Keratinocyte (primary cell): ENCODE measurements at regions not wholly inside any gene's neighbourhood (a gene's known extent, or its start where the extent isn't known, plus 50 kb on each side); places are given as distances from the start of the nearest gene placed in this dataset.

Experiments used
- EZH2 ChIP-seq: IDR thresholded peaks from one replicate; pipeline ENCODE4 v1.6.1; 2012; ENCODE audit warnings: inconsistent platforms, mild to moderate bottlenecking, low read length, moderate library complexity
- TF ChIP-seq, protein P1 (sequence below), 3 experiments: IDR thresholded peaks in 1 of 3; conservative IDR thresholded peaks in 1 of 3; optimal IDR thresholded peaks in 1 of 3; 2 replicates in 2 of 3; 3 replicates in 1 of 3; pipeline versions ENCODE3 to v1.5.1; 2011; ENCODE audit warnings: low read length in 3 of 3, mild to moderate bottlenecking in 3 of 3, moderate library complexity in 2 of 3, control low read depth in 1 of 3, inconsistent platforms in 1 of 3; ENCODE audit not compliant: insufficient read depth in 2 of 3; ENCODE audit errors: extremely low read depth in 1 of 3

GRCh38 chr4:166628454-166628853 is 605.8 kb downstream of the SPOCK3 start:
- TF ChIP-seq, protein P1, sequence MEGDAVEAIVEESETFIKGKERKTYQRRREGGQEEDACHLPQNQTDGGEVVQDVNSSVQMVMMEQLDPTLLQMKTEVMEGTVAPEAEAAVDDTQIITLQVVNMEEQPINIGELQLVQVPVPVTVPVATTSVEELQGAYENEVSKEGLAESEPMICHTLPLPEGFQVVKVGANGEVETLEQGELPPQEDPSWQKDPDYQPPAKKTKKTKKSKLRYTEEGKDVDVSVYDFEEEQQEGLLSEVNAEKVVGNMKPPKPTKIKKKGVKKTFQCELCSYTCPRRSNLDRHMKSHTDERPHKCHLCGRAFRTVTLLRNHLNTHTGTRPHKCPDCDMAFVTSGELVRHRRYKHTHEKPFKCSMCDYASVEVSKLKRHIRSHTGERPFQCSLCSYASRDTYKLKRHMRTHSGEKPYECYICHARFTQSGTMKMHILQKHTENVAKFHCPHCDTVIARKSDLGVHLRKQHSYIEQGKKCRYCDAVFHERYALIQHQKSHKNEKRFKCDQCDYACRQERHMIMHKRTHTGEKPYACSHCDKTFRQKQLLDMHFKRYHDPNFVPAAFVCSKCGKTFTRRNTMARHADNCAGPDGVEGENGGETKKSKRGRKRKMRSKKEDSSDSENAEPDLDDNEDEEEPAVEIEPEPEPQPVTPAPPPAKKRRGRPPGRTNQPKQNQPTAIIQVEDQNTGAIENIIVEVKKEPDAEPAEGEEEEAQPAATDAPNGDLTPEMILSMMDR (optimal IDR thresholded peaks at IDR 0.05 in 1 of 3, IDR thresholded peaks at IDR 0.05 in 1 of 3, conservative IDR thresholded peaks at IDR 0.05 in 1 of 3; ENCODE audit: extremely low read depth in 1 of 3, insufficient read depth in 2 of 3, low read length in 3 of 3) = no peak
- TF ChIP-seq EZH2 = no peak
